WERI-Rb-1 (cell line): ENCODE measurements at regions not wholly inside any gene's neighbourhood (a gene's known extent, or its start where the extent isn't known, plus 50 kb on each side); places are given as distances from the start of the nearest gene placed in this dataset.
A peak's percentile ranks its signal among the peaks of the same experiment; 100 is the strongest.

Experiments
- DNase-seq: peaks from one replicate; pipeline ENCODE4 v3.0.0-alpha.2; 2020
- H3K27ac ChIP-seq: fragments of 250-450 bp; sonication (Bioruptor Pico); 2 replicates; pipeline ENCODE4 v1.5.1; 2020; ENCODE audit warnings: mild to moderate bottlenecking, moderate library complexity
- H3K27me3 ChIP-seq: fragments of 250-450 bp; sonication (Bioruptor Pico); 2 replicates; pipeline ENCODE4 v1.5.1; 2021; ENCODE audit warnings: mild to moderate bottlenecking, low read depth, moderate library complexity; ENCODE audit not compliant: insufficient read depth, severe bottlenecking
- H3K36me3 ChIP-seq: fragments of 250-450 bp; sonication (Bioruptor Pico); 2 replicates; pipeline ENCODE4 v1.5.1; 2020; ENCODE audit warnings: mild to moderate bottlenecking, moderate library complexity
- H3K4me3 ChIP-seq: 2 replicates; pipeline ENCODE4 v1.5.1; 2011; ENCODE audit warnings: low read depth, mild to moderate bottlenecking, control low read depth, low read length
- H3K9me3 ChIP-seq: fragments of 250-450 bp; sonication (Bioruptor Pico); 2 replicates; pipeline ENCODE4 v1.5.1; 2021; ENCODE audit warnings: mild to moderate bottlenecking, moderate library complexity; ENCODE audit not compliant: severe bottlenecking
- CTCF ChIP-seq: IDR thresholded peaks from 2 replicates; pipeline ENCODE4 v1.5.1; 2011; ENCODE audit warnings: low read depth, mild to moderate bottlenecking, control low read depth, inconsistent platforms, low read length

DNA sequence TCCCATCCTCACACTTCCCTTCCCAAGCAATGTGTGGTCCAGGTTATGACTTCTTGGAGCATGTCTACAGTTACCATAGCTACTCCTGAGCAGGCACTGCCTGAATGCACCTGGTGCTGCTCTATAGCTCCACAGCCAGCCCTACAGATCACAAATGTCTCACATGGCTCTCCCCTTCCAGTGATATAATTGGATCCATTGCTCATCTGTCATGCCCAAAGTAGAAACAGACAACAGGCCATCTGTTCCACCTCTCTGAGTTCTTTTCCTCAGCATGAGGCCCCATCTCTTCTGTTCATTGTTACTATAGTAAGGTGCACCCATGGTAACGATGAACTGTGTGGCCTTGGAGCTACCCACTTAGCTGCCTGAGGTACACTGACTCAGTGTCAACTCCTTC lies 320.3 kb upstream of the ZC3H12C start:
- peak overlapping the region; percentile 42 for H3K27ac ChIP-seq
- H3K9me3 ChIP-seq = no peaks in the 10 kb centered on the region
- H3K4me3 ChIP-seq = no peak overlapping the region
- peak; percentile 87 for DNase-seq
- no peaks in the 10 kb centered on the region for H3K27me3 ChIP-seq
- H3K36me3 ChIP-seq = no peaks in the 10 kb centered on the region
- TF ChIP-seq CTCF = no peak

DNA sequence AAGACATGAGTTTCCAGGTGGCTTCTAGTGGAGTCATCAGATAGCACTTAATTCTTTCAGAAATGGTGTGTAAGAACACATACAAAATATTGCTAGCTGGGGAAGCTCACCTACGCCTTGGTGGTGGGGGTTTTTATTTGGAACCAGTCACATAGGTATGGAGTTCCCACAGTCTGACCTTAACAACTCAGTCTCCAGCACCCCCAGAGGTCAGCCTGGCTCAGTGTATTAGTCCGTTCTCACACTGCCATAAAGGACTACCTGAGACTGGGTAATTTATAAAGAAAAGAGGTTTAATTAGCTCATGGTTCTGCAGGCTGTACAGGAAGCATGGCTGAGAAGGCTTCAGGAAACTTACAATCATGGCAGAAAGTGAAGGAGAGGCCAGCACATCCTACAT lies 317.5 kb upstream of the ZC3H12C start:
- Histone ChIP-seq H3K4me3 (no peak overlapping the region), H3K27ac (no peak overlapping the region), H3K36me3 (no peaks in the 10 kb centered on the region), H3K9me3 (no peaks in the 10 kb centered on the region), H3K27me3 (no peaks in the 10 kb centered on the region)
- no peak for DNase-seq
- no peak for TF ChIP-seq CTCF

DNA sequence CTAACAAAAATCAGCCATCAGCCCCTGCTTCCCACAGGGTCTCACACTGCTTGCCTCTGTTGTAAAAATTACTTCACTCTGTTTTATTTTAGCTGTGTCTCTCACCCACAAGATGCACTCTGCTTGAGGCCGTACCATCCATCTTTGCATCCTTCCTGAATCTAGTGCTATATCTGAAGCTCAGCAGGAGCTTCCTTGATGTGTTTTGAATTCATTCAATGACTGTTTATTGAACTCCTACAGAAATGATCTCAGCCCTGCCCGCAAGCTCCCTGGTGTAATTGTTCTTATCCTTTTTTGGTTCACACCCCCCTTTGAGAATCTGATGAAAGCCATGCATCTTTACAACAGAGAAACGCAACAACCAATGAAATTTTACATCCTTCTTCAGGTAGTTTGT lies 310.2 kb upstream of the ZC3H12C start:
- H3K9me3 ChIP-seq = no peaks in the 10 kb centered on the region
- H3K36me3 ChIP-seq = no peaks in the 10 kb centered on the region
- H3K4me3 ChIP-seq = no peak overlapping the region
- DNase-seq = no peak
- TF ChIP-seq CTCF = no peak
- no peaks in the 10 kb centered on the region for H3K27me3 ChIP-seq
- no peak overlapping the region for H3K27ac ChIP-seq

DNA sequence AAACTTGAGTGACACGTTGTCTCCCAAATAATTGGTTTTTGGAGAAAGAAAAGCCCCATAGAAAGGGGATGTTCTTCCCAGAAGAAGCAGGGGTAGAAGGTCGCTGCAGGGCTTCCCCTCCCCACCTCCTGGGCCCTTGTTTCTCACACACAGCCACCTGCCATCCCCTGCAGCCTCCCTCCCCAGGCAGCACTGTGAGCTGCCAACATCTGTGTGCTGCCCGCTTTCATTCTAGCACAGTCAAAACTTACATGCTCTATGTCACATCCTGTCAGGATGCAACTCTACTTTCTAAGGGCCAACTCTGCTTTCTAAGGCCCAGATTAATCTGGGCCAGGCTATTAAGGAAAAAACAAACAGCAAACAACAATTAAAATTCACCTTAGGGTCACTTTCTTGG lies 309.4 kb upstream of the ZC3H12C start:
- no peaks in the 10 kb centered on the region for H3K36me3 ChIP-seq
- no peaks in the 10 kb centered on the region for H3K9me3 ChIP-seq
- peak; percentile 18 for DNase-seq
- no peaks in the 10 kb centered on the region for H3K27me3 ChIP-seq
- no peak overlapping the region for H3K4me3 ChIP-seq
- H3K27ac ChIP-seq = no peak overlapping the region
- TF ChIP-seq CTCF = no peak

GRCh38 chr11:109784536-109784935 lies 308.7 kb upstream of the ZC3H12C start:
- H3K4me3 ChIP-seq = no peak overlapping the region
- no peak for DNase-seq
- no peak for TF ChIP-seq CTCF
- no peaks in the 10 kb centered on the region for H3K27me3 ChIP-seq
- no peak overlapping the region for H3K27ac ChIP-seq
- no peaks in the 10 kb centered on the region for H3K36me3 ChIP-seq
- H3K9me3 ChIP-seq = no peaks in the 10 kb centered on the region

- Histone ChIP-seq H3K27ac (no peak overlapping the region), H3K4me3 (no peak overlapping the region)
- no peak for TF ChIP-seq CTCF
These were observed 308.0 kb upstream of the ZC3H12C start for GRCh38 chr11:109785198-109785597.

More at GRCh38 chr11:109785198-109785597, 308.0 kb upstream of the ZC3H12C start:
- Histone ChIP-seq H3K9me3 (no peaks in the 10 kb centered on the region), H3K36me3 (no peaks in the 10 kb centered on the region), H3K27me3 (no peaks in the 10 kb centered on the region)
- no peak for DNase-seq
